IPS-15b (cell line): ENCODE measurements at regions not wholly inside any gene's neighbourhood (a gene's known extent, or its start where the extent isn't known, plus 50 kb on each side); places are given as distances from the start of the nearest gene placed in this dataset.

Source experiments
- H3K27me3 ChIP-seq: one replicate; pipeline ENCODE4 v1.6.1; 2013; ENCODE audit warnings: low read length; ENCODE audit not compliant: control insufficient read depth, insufficient read depth
- H3K36me3 ChIP-seq: one replicate; pipeline ENCODE4 v1.6.1; 2013; ENCODE audit warnings: low read length; ENCODE audit not compliant: control insufficient read depth, insufficient read depth
- H3K4me1 ChIP-seq: one replicate; pipeline ENCODE4 v1.6.1; 2013; ENCODE audit warnings: mild to moderate bottlenecking, low read length; ENCODE audit not compliant: control insufficient read depth, insufficient read depth
- H3K4me3 ChIP-seq: one replicate; pipeline ENCODE4 v1.5.1; 2013; ENCODE audit warnings: low read depth, low read length
- H3K9ac ChIP-seq: one replicate; pipeline ENCODE4 v1.6.1; 2013; ENCODE audit warnings: low read depth, mild to moderate bottlenecking, low read length
- H3K9me3 ChIP-seq: one replicate; pipeline ENCODE4 v1.6.1; 2013; ENCODE audit warnings: mild to moderate bottlenecking, low read length; ENCODE audit not compliant: control insufficient read depth, insufficient read depth

DNA sequence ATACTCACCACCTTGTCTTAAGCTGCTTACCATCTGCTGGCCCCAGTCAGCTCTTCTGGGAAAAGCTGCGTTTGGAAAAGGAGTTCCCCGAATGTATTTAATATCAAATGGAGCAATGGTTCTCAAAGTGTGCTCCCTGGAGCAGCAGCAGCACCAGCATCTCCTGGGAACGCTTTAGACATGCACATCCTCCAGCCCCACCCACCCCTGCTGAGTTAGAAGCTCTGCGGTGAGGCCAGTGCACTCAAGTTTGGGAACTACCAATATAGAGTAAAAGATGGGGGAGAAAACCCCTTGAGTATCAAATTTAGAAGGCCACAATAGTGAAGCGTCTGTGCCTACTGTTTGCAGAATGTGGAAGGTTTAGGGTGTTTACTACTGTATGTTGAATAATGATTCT is 124.0 kb upstream of the TOPAZ1 start:
- Histone ChIP-seq H3K27me3 (no peaks in the 10 kb centered on the region), H3K4me3 (no peak overlapping the region), H3K9me3 (no peaks in the 10 kb centered on the region), H3K4me1 (no peaks in the 10 kb centered on the region), H3K9ac (no peak overlapping the region), H3K36me3 (no peaks in the 10 kb centered on the region)

- H3K4me3 ChIP-seq: no peak overlapping the region
- peaks cover 4% of the 10 kb centered on the region for H3K27me3 ChIP-seq
- H3K9me3 ChIP-seq: no peaks in the 10 kb centered on the region
- H3K4me1 ChIP-seq: no peaks in the 10 kb centered on the region
- no peak overlapping the region for H3K9ac ChIP-seq
- H3K36me3 ChIP-seq: no peaks in the 10 kb centered on the region
Measured at GRCh38 chr3:44120721-44121582, 120.7 kb upstream of the TOPAZ1 start.

DNA sequence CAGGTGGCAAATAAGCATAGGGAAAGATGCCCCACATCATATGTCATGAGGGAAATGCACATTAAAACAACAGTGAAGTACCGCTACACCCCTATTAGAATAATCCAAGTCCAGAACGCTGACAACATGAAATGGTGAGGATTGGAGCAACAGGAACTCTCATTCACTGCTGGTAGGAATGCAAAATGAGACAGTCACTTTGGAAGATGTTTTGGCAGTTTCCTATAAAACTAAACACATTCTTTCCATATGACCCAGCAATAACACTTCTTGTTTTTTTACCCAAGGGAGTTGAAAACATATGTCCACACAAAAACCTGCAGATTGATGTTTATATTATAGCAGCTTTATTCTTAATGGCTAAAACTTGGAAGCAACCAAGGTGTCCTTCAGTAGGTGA is 116.4 kb upstream of the TOPAZ1 start:
- Histone ChIP-seq H3K4me1 (peaks cover 3% of the 10 kb centered on the region), H3K27me3 (peaks cover 5% of the 10 kb centered on the region), H3K9ac (no peak overlapping the region), H3K9me3 (no peaks in the 10 kb centered on the region), H3K4me3 (no peak overlapping the region), H3K36me3 (no peaks in the 10 kb centered on the region)

DNA sequence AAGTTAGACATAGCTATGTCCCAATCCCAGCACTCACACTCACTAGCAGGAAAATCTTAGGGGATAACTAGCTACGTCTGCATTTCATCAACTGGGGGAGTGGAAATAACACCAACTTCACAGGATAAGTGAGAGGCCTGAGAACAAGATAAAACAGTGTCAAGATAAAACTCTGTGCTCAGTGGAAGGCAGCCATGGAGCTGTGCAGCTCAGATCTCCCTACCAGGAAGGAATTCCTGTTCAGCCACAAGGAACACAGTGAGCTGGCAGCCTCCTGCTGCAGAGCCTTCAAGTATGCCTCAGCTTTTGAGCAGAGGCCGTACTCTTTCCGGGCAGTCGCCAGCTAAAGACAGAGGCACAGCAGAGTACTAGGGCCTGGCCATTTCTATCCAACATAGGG is 115.8 kb upstream of the TOPAZ1 start:
- Histone ChIP-seq H3K27me3 (peaks cover 5% of the 10 kb centered on the region), H3K36me3 (no peaks in the 10 kb centered on the region), H3K9ac (no peak overlapping the region), H3K9me3 (no peaks in the 10 kb centered on the region), H3K4me1 (peaks cover 3% of the 10 kb centered on the region), H3K4me3 (no peak overlapping the region)

- Histone ChIP-seq H3K4me3 (no peak overlapping the region), H3K9me3 (no peaks in the 10 kb centered on the region), H3K9ac (no peak overlapping the region), H3K27me3 (peaks cover 5% of the 10 kb centered on the region), H3K36me3 (no peaks in the 10 kb centered on the region), H3K4me1 (peaks cover 3% of the 10 kb centered on the region)
Measured at GRCh38 chr3:44128057-44128775, 113.5 kb upstream of the TOPAZ1 start.

DNA sequence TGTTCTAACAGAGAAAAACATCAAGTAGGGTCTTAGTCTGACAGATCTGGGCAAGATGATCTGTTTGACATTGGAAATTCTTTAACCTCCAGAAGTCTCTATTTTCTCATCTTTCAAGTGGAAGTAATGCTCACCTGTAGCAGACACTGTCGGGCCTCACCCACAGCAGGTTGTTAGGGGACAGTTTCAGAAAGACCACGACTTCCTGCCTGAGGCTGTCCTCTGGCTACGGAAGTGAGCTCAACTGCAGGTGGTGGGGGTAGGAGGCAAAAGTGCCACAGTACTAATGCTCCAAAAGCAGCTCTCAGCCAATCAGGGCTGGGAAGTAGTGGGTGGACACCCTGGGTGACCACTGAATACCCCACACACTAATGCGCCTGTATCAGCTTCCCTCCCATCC is 111.4 kb upstream of the TOPAZ1 start:
- Histone ChIP-seq H3K9me3 (no peaks in the 10 kb centered on the region), H3K27me3 (peaks cover 5% of the 10 kb centered on the region), H3K4me1 (peaks cover 3% of the 10 kb centered on the region), H3K36me3 (no peaks in the 10 kb centered on the region), H3K4me3 (no peak overlapping the region), H3K9ac (no peak overlapping the region)

GRCh38 chr3:44132061-44132460 is 109.6 kb upstream of the TOPAZ1 start:
- no peak overlapping the region for H3K4me3 ChIP-seq
- H3K4me1 ChIP-seq: peaks cover 3% of the 10 kb centered on the region
- no peaks in the 10 kb centered on the region for H3K36me3 ChIP-seq
- no peaks in the 10 kb centered on the region for H3K9me3 ChIP-seq
- peaks cover 6% of the 10 kb centered on the region for H3K27me3 ChIP-seq
- no peak overlapping the region for H3K9ac ChIP-seq

DNA sequence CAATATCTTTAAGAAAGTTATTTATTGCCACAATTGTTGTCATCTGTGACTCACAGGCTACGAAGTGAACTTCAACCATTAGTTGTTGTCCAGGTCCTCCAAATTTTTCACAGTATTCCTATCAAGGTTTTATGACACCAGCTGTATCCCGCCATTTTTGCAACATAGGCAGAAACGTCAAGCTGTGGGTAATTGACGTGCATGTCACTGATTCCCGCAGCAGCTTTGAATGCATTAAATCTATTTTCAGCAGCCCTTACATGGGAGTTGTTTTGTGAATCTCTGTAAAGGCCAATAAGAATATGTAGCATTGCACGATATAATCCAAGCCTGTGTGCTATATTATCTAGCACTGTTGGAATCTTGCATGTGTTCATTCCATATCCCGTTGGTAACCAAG is 109.1 kb upstream of the TOPAZ1 start:
- no peak overlapping the region for H3K4me3 ChIP-seq

GRCh38 chr3:44136421-44136820 is 105.3 kb upstream of the TOPAZ1 start:
- no peaks in the 10 kb centered on the region for H3K36me3 ChIP-seq
- H3K27me3 ChIP-seq: peaks cover 6% of the 10 kb centered on the region
- H3K9ac ChIP-seq: no peak overlapping the region
- no peaks in the 10 kb centered on the region for H3K4me1 ChIP-seq
- H3K9me3 ChIP-seq: no peaks in the 10 kb centered on the region
- no peak overlapping the region for H3K4me3 ChIP-seq

More for the DNA sequence above, 109.1 kb upstream of the TOPAZ1 start:
- Histone ChIP-seq H3K9ac (no peak overlapping the region), H3K4me1 (peaks cover 3% of the 10 kb centered on the region), H3K27me3 (peaks cover 6% of the 10 kb centered on the region), H3K36me3 (no peaks in the 10 kb centered on the region), H3K9me3 (no peaks in the 10 kb centered on the region)

- no peak overlapping the region for H3K4me3 ChIP-seq
- H3K9me3 ChIP-seq: no peaks in the 10 kb centered on the region
- no peaks in the 10 kb centered on the region for H3K4me1 ChIP-seq
- no peaks in the 10 kb centered on the region for H3K27me3 ChIP-seq
- H3K9ac ChIP-seq: no peak overlapping the region
- H3K36me3 ChIP-seq: no peaks in the 10 kb centered on the region
Measured at GRCh38 chr3:44146073-44146472, 95.6 kb upstream of the TOPAZ1 start.

- peaks cover 8% of the 10 kb centered on the region for H3K27me3 ChIP-seq
- H3K4me3 ChIP-seq: no peak overlapping the region
- H3K36me3 ChIP-seq: no peaks in the 10 kb centered on the region
- H3K9me3 ChIP-seq: no peaks in the 10 kb centered on the region
- H3K9ac ChIP-seq: no peak overlapping the region
- no peaks in the 10 kb centered on the region for H3K4me1 ChIP-seq
Measured at GRCh38 chr3:44159696-44160300, 81.9 kb upstream of the TOPAZ1 start.
